Activated naive CD8-positive, alpha-beta T cell (primary cell): ENCODE measurements at regions not wholly inside any gene's neighbourhood (a gene's known extent, or its start where the extent isn't known, plus 50 kb on each side); places are given as distances from the start of the nearest gene placed in this dataset.
"Not testable (repeated sequence)": the region's sequence is repeated elsewhere in the genome, so short reads cannot be mapped to it uniquely, and the experiment has no call there.

Source experiments
- H3K27ac Mint-ChIP-seq: one replicate; pipeline ENCODE4 v1.8.0; 2021; ENCODE audit warnings: mixed read lengths
- H3K27me3 Mint-ChIP-seq: one replicate; pipeline ENCODE4 v1.8.0; 2021; ENCODE audit warnings: mixed read lengths
- H3K36me3 Mint-ChIP-seq: one replicate; pipeline ENCODE4 v1.8.0; 2021; ENCODE audit warnings: mixed read lengths
- H3K4me1 Mint-ChIP-seq: one replicate; pipeline ENCODE4 v1.8.0; 2021; ENCODE audit warnings: low read depth, mixed read lengths
- H3K4me3 Mint-ChIP-seq: one replicate; pipeline ENCODE4 v1.8.0; 2021; ENCODE audit warnings: mild to moderate bottlenecking, mixed read lengths
- H3K9me3 Mint-ChIP-seq: one replicate; pipeline ENCODE4 v1.8.0; 2021; ENCODE audit warnings: low read depth, mixed read lengths

DNA sequence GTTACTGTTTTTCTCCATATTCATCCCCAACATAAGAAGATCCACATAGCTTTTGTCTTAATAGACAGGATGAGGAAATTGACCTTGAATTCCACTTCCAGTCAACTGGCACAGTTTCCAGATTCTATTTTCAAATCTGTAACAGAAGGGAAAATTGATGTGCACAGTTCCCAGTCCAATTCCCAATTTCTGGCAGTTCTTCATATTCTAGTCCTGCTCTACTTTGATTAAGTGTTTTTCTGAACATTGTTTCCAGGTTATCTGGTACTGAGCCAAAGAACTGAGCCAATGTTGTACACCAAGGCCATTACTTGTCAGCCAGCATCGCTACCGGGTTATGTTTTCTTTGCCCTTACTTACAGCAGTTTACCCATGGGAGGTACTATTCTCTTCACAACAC lies 1755.4 kb downstream of the PLA2G4A start:
- Mint-ChIP-seq H3K36me3 (no peaks in the 10 kb centered on the region), H3K4me3 (no peak overlapping the region), H3K27ac (no peak overlapping the region), H3K4me1 (no peaks in the 10 kb centered on the region), H3K9me3 (peaks cover 6% of the 10 kb centered on the region), H3K27me3 (no peaks in the 10 kb centered on the region)

DNA sequence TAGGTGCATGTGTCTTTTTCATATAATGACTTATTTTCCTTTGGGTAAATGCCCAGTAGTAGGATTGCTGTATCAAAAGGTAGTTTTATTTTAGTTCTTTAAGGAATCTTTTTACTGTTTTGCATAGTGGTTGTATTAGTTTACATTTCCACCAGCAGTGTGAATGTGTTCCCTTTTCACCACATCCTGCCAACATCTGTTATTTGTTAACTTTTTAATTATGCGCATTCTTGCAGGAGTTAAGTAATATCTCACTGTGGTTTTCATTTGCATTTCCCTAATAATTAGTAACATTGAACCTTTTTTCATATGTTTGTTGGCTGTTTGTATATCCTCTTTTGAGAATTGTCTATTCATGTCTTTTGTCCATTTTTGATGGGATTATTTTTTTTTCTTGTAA lies 1761.9 kb downstream of the PLA2G4A start:
- Mint-ChIP-seq H3K27ac (no peak overlapping the region), H3K4me3 (no peak overlapping the region), H3K27me3 (no peaks in the 10 kb centered on the region), H3K36me3 (no peaks in the 10 kb centered on the region), H3K9me3 (peaks cover 11% of the 10 kb centered on the region), H3K4me1 (no peaks in the 10 kb centered on the region)

DNA sequence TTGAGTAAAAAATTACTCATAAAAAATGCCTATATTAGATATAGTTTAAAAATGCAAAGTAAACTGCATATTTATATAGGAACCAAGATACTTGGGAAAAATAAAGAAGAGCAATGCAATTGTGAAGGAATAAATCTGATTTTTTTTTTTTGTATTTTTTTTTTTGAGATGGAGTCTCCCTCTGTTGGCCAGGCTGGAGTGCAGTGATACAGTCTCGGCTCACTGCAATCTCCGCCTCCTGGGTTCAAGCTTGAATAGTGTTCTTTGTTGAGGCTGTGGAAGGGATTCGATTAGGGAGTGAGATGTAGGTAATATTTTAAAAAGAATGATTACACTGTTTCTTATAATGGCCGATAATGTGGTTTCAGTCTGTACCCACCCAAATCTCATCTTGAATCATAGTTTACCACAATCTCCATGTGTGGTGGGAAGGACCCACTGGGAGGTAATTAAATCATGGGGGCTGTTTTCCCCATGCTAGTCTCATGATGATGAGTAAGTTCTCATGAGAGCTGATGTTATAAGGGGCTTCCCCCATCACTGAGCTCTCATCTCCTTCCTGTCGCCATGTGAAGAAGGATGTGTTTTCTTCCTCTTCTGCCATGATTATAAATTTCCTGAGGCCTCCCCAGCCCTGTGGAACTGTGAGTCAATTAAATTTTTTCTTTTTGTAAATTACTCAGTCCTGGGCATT lies 1765.9 kb downstream of the PLA2G4A start:
- no peak overlapping the region for H3K4me3 Mint-ChIP-seq
- no peaks in the 10 kb centered on the region for H3K4me1 Mint-ChIP-seq
- no peaks in the 10 kb centered on the region for H3K27me3 Mint-ChIP-seq
- H3K36me3 Mint-ChIP-seq: no peaks in the 10 kb centered on the region
- H3K27ac Mint-ChIP-seq: no peak overlapping the region
- H3K9me3 Mint-ChIP-seq: peaks cover 19% of the 10 kb centered on the region

DNA sequence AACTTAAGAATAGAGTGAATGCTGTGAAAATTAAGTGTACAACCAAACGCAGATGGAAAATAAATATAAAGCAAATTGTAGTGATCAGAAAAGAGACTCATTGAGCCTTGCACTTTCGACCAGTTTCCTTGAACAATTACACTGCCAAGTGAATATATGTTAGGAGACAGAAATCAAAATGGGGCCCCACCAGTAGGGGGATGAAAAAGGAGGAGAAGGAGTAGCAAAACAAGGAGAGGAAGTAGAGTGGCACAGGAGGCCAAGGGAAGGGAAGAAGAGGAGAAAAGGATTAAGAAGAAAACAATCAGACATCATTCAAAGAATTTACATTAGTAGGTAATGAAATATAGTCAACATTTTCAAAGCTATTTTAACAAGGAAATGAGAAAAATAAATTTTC lies 1770.6 kb downstream of the PLA2G4A start:
- Mint-ChIP-seq H3K27me3 (no peaks in the 10 kb centered on the region), H3K4me1 (no peaks in the 10 kb centered on the region), H3K9me3 (peaks cover 8% of the 10 kb centered on the region), H3K27ac (no peak overlapping the region), H3K4me3 (no peak overlapping the region), H3K36me3 (no peaks in the 10 kb centered on the region)

DNA sequence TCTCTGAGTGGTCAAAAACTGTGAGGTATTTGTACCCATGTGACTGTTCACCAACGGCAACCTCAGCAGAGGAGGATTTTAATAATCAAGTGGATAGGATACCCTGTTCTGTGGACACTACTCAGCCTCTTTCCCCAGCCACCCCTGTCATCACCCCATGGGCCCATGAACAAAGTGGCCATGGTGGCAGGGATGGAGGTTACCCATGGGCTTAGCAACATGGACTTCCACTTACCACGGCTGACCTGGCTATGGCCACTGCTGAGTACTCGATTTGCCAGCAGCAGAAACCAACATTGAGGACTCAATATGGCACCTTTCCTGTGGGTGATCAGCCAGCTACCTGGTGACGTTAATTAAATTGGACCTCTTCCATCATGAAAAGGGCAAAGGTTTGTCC lies 1782.7 kb downstream of the PLA2G4A start:
- Mint-ChIP-seq H3K27ac (no peak overlapping the region), H3K36me3 (no peaks in the 10 kb centered on the region), H3K4me3 (no peak overlapping the region), H3K9me3 (peaks cover 24% of the 10 kb centered on the region), H3K4me1 (no peaks in the 10 kb centered on the region), H3K27me3 (no peaks in the 10 kb centered on the region)

DNA sequence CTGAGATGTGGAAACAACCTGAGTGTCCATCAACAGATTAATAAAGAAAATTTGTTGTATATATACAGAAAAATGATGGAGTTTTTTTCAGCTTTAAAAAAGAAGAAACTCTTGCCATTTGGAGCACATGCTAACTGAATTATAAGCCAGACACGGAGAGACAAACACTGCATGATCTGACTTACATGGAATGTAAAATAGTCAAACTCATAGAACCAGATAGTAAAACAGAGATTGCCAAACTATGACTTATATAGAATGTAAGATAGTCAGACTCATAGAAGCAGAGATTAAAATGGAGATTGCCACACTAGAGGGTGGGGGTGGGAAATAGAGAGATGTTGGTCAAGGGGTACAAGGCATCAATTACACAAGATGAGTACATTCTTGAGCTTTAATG lies 1786.6 kb downstream of the PLA2G4A start:
- Mint-ChIP-seq H3K9me3 (peaks cover 24% of the 10 kb centered on the region), H3K4me3 (no peak overlapping the region), H3K36me3 (no peaks in the 10 kb centered on the region), H3K27me3 (no peaks in the 10 kb centered on the region), H3K27ac (no peak overlapping the region), H3K4me1 (no peaks in the 10 kb centered on the region)

DNA sequence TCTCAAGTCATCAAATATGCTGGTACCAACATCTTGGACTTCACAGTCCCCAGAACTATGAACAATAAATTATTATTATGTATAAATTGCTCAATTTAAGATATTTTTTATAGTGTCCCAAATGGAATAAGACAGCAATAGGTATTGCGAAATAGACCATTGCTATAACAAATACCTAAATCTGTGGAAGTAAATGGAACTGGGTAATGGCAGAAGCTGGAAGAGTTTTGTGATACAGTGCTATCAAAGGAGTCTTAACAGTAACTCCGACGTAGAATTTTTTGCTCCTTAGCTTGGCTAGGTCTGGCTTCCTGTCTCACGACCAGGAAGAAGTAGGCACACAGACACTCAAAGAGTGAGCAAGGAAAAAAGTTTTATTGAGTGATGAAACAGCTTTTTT lies 1791.5 kb downstream of the PLA2G4A start:
- Mint-ChIP-seq H3K27ac (no peak overlapping the region), H3K9me3 (peaks cover 3% of the 10 kb centered on the region), H3K4me3 (no peak overlapping the region), H3K27me3 (no peaks in the 10 kb centered on the region), H3K36me3 (no peaks in the 10 kb centered on the region), H3K4me1 (no peaks in the 10 kb centered on the region)

DNA sequence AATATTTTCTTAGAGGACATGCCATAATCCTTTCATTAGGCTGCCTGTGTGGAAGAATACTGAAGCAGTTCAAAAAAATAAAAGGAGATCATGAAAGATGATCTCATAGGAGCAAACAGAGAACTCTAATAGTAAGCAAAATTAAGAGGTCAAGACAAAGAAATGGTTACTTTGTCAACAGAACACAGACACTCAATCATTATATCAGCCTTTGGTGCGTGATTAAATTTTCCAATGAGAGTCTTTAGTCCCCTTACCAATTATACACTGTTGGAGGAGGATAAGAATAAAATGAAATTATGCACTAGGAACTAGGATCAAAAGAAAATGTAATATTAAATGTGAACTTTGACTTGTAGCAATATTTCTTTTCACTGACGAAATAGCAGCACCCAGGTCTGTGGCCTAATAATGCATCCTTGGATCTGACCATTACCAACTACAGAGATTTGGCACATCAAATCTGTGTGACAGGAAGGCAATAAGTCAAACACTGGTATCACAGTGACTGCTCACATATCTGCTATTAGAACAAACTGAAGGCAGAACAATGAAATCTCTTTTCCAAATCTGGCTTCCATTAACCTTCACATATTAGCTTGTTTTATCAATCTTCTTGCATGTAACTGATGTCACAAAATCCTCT lies 1812.9 kb downstream of the PLA2G4A start:
- peaks cover 5% of the 10 kb centered on the region for H3K9me3 Mint-ChIP-seq
- H3K27me3 Mint-ChIP-seq: no peaks in the 10 kb centered on the region
- H3K4me3 Mint-ChIP-seq: no peak overlapping the region
- H3K4me1 Mint-ChIP-seq: no peaks in the 10 kb centered on the region
- no peaks in the 10 kb centered on the region for H3K36me3 Mint-ChIP-seq
- H3K27ac Mint-ChIP-seq: no peak overlapping the region

DNA sequence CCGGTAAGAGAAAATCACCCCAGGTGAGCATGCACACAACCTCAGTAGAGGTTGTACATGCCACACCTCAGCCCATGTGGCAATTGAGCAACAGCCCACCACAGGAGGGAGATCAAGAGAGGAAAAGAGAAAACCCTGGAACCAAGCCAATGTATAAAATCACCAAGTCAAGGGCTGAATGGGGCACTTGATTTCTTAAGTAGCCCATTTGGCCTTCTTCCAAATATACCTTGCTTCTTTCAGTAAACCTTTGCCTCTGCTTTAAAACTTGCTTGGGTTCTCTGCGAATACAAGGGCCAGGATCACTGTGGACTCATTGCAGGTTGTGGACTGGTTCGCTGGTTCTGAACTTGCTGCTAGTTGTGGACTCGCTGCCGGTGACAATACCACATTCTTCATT lies 1814.0 kb downstream of the PLA2G4A start:
- Mint-ChIP-seq H3K9me3 (peaks cover 5% of the 10 kb centered on the region), H3K27ac (no peak overlapping the region), H3K4me1 (no peaks in the 10 kb centered on the region), H3K27me3 (no peaks in the 10 kb centered on the region), H3K36me3 (no peaks in the 10 kb centered on the region), H3K4me3 (no peak overlapping the region)

DNA sequence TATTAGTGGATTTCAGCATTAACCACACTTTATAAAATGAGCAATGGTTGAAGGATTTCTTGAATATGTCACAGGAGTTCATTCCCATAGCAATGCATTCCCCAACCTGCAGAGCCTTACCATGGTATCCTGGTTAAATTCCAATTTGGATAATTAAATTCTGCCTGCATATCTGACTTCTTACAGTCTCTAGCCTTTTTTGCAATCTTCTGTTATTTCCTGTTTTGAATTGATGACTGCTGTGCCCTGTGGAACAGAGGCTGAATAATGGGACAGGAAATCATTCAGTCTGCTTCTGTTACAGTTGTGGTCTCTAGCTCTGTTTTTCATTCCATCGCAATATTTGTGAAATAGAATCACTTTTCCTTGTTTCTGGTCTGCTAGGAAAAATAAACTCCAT lies 1823.9 kb downstream of the PLA2G4A start:
- H3K36me3 Mint-ChIP-seq: no peaks in the 10 kb centered on the region
- no peaks in the 10 kb centered on the region for H3K27me3 Mint-ChIP-seq
- no peak overlapping the region for H3K27ac Mint-ChIP-seq
- no peaks in the 10 kb centered on the region for H3K9me3 Mint-ChIP-seq
- H3K4me1 Mint-ChIP-seq: no peaks in the 10 kb centered on the region
- H3K4me3 Mint-ChIP-seq: no peak overlapping the region

DNA sequence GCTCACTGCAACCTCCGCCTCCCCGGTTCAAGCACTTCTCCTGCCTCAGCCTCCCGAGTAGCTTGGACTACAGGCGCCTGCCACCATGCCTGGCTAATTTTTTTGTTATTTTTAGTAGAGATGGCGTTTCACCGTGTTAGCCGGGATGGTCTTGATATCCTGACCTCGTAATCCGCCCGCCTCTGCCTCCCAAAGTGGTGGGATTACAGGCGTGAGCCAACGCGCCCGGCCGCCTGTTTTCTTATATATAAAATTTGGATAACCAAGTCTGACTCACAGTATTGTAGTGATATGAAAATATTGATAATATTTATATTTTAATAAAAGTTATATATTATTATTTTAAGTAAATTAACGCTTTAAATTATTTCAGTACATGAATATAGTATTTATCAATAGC lies 1821.7 kb downstream of the BRINP3 start:
- not testable (repeated sequence) for H3K9me3 Mint-ChIP-seq, H3K27ac Mint-ChIP-seq, H3K4me1 Mint-ChIP-seq, H3K4me3 Mint-ChIP-seq, H3K36me3 Mint-ChIP-seq, H3K27me3 Mint-ChIP-seq

DNA sequence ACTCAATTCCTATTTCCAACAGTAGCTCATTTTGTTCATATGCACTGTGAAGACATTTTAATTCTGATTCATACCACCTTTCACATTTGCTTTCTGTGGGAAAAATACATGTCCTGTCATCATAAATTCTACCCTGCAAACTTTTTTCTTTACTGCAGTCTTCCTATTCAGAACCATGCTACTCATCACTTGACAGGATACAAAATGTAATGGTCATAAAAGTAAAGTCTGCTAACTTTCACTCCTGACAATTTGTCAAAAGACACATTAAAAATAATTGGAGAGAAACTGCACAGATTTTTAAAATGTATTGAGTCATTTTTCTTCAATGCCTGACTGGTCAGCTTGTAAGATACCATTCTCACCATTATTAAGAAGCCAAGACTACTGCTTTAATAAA lies 1817.1 kb downstream of the BRINP3 start:
- Mint-ChIP-seq H3K27ac (no peak overlapping the region), H3K9me3 (peaks cover 3% of the 10 kb centered on the region), H3K4me1 (no peaks in the 10 kb centered on the region), H3K36me3 (no peaks in the 10 kb centered on the region), H3K4me3 (no peak overlapping the region), H3K27me3 (no peaks in the 10 kb centered on the region)

DNA sequence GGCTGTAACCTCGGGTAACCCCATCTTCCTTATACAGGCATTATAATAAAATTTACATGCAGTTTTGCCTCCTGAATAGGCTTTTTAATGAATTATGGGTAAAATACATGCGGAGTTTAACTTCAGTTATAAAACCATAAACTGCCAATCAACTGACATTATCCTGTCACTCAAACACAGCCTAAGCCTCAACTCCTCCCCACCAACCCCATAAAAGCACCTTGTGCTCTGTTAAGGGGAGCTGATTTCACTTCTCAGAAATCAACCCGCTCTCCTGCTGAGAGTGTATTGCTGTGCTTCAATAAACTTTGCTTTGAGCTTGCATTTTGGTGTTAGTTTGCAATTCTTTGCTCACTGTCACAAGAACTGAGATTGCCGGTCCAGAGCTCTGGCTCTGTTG lies 1812.2 kb downstream of the BRINP3 start:
- no peak overlapping the region for H3K4me3 Mint-ChIP-seq
- H3K9me3 Mint-ChIP-seq: peaks cover 23% of the 10 kb centered on the region
- no peaks in the 10 kb centered on the region for H3K4me1 Mint-ChIP-seq
- no peaks in the 10 kb centered on the region for H3K27me3 Mint-ChIP-seq
- no peaks in the 10 kb centered on the region for H3K36me3 Mint-ChIP-seq
- H3K27ac Mint-ChIP-seq: no peak overlapping the region

DNA sequence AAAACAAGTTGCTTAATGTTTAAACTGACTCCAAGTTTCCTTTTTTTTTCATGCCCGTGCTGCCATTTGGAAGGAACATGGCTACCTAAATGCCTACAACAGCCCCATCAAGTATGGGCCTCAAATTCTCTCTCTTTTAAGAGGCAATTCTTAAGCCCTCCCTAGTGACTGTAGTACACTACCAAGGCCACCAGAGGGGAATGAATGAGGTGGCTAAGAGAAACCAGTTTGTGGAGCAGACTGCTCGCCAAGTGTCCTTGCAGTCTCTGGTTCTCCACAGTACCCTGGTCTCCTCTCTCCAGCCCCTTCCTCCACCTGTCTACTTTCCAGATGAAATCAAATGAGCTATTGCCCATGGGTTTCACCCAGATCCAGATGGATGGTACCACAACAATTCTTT lies 1809.6 kb downstream of the BRINP3 start:
- H3K36me3 Mint-ChIP-seq: no peaks in the 10 kb centered on the region
- peaks cover 23% of the 10 kb centered on the region for H3K9me3 Mint-ChIP-seq
- H3K27ac Mint-ChIP-seq: no peak overlapping the region
- no peaks in the 10 kb centered on the region for H3K27me3 Mint-ChIP-seq
- no peaks in the 10 kb centered on the region for H3K4me1 Mint-ChIP-seq
- H3K4me3 Mint-ChIP-seq: no peak overlapping the region

DNA sequence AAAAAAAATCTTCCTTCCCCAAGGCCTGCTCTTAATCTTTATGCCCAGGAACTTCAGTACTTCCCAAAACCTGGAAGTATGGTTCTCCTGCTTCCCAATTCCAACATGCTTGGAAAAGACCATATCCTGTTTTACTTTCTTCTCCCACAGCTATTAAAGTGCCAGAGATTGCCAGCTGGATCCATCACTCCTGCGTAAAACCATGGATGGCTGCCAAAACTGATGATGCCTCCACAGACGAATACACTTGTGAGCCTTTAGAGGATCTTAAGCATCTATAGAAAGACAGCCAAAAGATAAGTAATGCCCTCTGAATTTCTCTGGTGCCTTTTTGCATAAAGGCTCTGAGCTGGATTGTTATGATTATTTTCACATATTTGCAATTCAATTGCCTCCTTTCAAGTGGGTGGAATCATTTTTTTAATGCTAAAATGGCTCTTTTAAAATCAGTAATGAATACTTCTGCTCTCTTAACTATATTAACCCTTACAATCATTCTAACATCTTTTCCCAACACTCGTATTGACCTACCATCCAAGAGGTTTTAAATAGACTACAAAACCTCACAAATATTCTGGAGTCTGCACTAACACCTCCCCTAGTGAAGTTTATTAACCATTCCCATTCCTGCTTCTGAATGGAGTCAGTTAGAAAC lies 1807.8 kb downstream of the BRINP3 start:
- no peaks in the 10 kb centered on the region for H3K27me3 Mint-ChIP-seq
- H3K27ac Mint-ChIP-seq: no peak overlapping the region
- H3K36me3 Mint-ChIP-seq: no peaks in the 10 kb centered on the region

DNA sequence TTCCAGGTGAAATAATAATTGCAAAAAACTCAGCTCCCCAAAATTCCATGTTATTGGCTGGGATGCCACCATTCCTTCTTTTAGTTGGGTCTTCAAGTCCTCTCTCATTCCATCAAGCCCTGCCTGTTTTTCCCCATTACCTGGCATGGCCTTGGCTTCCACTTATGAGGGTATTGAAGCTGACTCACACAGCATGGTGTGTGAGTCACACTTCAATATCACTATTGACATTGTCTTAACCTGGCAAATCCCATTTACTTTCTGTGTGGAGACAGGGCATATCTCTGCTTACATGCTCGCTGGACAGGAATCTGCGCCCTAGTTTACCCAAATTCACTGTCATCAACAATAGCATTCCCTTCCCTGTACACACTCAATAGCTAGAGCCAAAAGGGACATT lies 1806.8 kb downstream of the BRINP3 start:
- H3K27me3 Mint-ChIP-seq: no peaks in the 10 kb centered on the region
- H3K9me3 Mint-ChIP-seq: peaks cover 19% of the 10 kb centered on the region
- no peaks in the 10 kb centered on the region for H3K36me3 Mint-ChIP-seq
- no peak overlapping the region for H3K27ac Mint-ChIP-seq
- H3K4me3 Mint-ChIP-seq: no peak overlapping the region
- no peaks in the 10 kb centered on the region for H3K4me1 Mint-ChIP-seq

More for the DNA sequence above, 1807.8 kb downstream of the BRINP3 start:
- Mint-ChIP-seq H3K4me1 (no peaks in the 10 kb centered on the region), H3K4me3 (no peak overlapping the region), H3K9me3 (peaks cover 19% of the 10 kb centered on the region)
